Glomerular visceral epithelial cell (primary cell): ENCODE measurements at regions not wholly inside any gene's neighbourhood (a gene's known extent, or its start where the extent isn't known, plus 50 kb on each side); places are given as distances from the start of the nearest gene placed in this dataset.

ENCODE experiments used
- DNase-seq: peaks from one replicate; pipeline ENCODE4 v3.0.0-alpha.2; 2016; ENCODE audit errors: extremely low spot score

GRCh38 chr1:163257763-163258162 lies 55.0 kb upstream of the RGS5 start:
- no peak for DNase-seq

GRCh38 chr1:163258181-163258580 lies 55.5 kb upstream of the RGS5 start:
- no peak for DNase-seq

GRCh38 chr1:163263818-163264655 lies 57.7 kb upstream of the NUF2 start:
- DNase-seq, result peak; percentile 12

- no peak for DNase-seq
These were observed 56.2 kb upstream of the NUF2 start for GRCh38 chr1:163265547-163265946.

GRCh38 chr1:163267962-163268361 lies 53.8 kb upstream of the NUF2 start:
- no peak for DNase-seq

GRCh38 chr1:163271535-163271934 lies 50.2 kb upstream of the NUF2 start:
- no peak for DNase-seq
